ENCODE measurements at regions not wholly inside any gene's neighbourhood (a gene's known extent, or its start where the extent isn't known, plus 50 kb on each side); places are given as distances from the start of the nearest gene placed in this dataset.

DNA sequence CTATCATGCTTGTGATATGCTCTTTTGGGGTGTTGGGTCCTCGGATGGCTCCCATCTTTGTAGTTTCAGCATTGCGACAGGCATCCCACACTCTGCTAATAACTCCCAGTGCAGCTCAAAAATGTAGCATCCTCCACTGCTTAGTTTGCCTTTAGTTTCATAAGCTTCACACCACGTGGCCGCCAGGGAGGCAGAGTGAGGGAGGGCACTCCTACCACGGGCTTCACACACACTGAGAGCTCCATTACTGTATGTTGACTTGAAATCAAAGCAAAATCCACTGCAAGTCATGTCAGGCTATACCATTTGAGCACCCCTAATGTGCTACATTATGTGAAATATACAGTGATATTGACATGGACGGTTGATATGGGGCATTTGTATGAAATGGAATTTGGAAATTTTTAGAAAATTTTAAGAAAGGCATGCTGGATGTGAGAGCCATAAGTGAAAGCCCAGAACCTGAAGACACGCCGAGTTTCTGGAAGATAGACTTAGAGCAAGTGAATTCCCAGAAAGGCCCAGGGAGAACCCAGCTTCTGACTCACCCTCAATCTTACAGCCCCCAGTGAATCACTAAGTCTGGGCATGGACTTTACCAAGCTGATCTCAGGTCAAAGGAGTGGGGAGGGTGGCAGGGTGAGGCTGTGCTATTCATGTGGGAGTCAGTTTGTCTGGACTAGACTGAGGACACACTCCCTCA, 94.1 kb downstream of the HSPH1 start:
- ChIA-PET POLR2A (interaction anchor here (0.6 kb wide), 1 partner anchor 1568 kb away, joined by 3 read pairs; no protein-coding TSS in a partner anchor), CTCF (no interaction called here)
- intact Hi-C loops (cut with DNase I, micrococcal nuclease): no loop called here

DNA sequence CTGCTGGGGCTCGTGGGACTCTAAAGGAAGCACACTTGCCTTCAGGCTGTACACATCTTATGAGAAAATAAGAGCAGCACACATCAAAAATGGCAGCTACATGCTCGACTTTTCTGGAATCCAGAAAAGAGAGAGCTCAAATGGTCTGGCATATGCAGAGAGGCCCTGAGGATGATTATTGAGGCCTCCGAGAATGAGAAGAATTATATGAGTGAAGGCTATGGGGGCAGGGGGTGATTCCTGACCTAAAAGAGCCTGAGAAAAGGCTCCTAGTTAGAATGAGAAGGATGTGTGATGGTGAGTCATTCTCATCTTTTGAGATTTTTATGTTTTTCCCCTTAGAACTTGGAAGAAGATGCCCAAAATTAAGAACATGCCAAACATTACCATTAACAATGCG, 97.1 kb downstream of the HSPH1 start:
- Mint-ChIP-seq H3K9me3 (no peaks in the 10 kb centered on the region), H3K27me3 (peaks cover 6% of the 10 kb centered on the region), H3K4me1 (ENCODE audit: low read depth) (no peaks in the 10 kb centered on the region), H3K36me3 (ENCODE audit: low read depth) (no peaks in the 10 kb centered on the region), H3K4me3 (no peak overlapping the region), H3K27ac (no peak overlapping the region)
- H3K4me3 ChIP-seq (ENCODE audit: low read length): no peak overlapping the region
- POLR2A ChIA-PET: no interaction called here
- no peaks in the 10 kb centered on the region for H3K36me3 ChIP-seq (ENCODE audit: insufficient read depth, low read length)
- H3K9me3 ChIP-seq (ENCODE audit: control insufficient read depth in 1 of 2, insufficient read depth in 1 of 2, low read length in 2 of 2): no peaks in the 10 kb centered on the region
- ATAC-seq (ENCODE audit: poor library complexity) (no peak), DNase-seq (no peak)
- no peaks in the 10 kb centered on the region for H3K4me1 ChIP-seq (ENCODE audit: insufficient read depth, low read length)
- H3K27ac ChIP-seq (ENCODE audit: low read depth in 1 of 2, low read length in 2 of 2): no peak overlapping the region
- intact Hi-C loops (cut with DNase I, micrococcal nuclease): no loop called here
- no peaks in the 10 kb centered on the region for H3K27me3 ChIP-seq (ENCODE audit: control insufficient read depth in 1 of 2, insufficient read depth in 2 of 2, low read length in 2 of 2)
- CTCF ChIA-PET: interaction anchor here (1.0 kb wide), 1 partner anchor 20 kb away, joined by 3 read pairs; no protein-coding TSS in a partner anchor
- TF ChIP-seq, protein P1, sequence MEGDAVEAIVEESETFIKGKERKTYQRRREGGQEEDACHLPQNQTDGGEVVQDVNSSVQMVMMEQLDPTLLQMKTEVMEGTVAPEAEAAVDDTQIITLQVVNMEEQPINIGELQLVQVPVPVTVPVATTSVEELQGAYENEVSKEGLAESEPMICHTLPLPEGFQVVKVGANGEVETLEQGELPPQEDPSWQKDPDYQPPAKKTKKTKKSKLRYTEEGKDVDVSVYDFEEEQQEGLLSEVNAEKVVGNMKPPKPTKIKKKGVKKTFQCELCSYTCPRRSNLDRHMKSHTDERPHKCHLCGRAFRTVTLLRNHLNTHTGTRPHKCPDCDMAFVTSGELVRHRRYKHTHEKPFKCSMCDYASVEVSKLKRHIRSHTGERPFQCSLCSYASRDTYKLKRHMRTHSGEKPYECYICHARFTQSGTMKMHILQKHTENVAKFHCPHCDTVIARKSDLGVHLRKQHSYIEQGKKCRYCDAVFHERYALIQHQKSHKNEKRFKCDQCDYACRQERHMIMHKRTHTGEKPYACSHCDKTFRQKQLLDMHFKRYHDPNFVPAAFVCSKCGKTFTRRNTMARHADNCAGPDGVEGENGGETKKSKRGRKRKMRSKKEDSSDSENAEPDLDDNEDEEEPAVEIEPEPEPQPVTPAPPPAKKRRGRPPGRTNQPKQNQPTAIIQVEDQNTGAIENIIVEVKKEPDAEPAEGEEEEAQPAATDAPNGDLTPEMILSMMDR (IDR thresholded peaks at IDR 0.05): no peak

More for the DNA sequence above, 94.1 kb downstream of the HSPH1 start:
- Histone ChIP-seq H3K4me1 (ENCODE audit: insufficient read depth, low read length) (no peaks in the 10 kb centered on the region), H3K27ac (ENCODE audit: low read depth in 1 of 2, low read length in 2 of 2) (no peak overlapping the region), H3K4me3 (ENCODE audit: low read length) (no peak overlapping the region), H3K36me3 (ENCODE audit: insufficient read depth, low read length) (no peaks in the 10 kb centered on the region), H3K27me3 (ENCODE audit: control insufficient read depth in 1 of 2, insufficient read depth in 2 of 2, low read length in 2 of 2) (no peaks in the 10 kb centered on the region), H3K9me3 (ENCODE audit: control insufficient read depth in 1 of 2, insufficient read depth in 1 of 2, low read length in 2 of 2) (no peaks in the 10 kb centered on the region)
- Mint-ChIP-seq H3K27ac (no peak overlapping the region), H3K36me3 (ENCODE audit: low read depth) (no peaks in the 10 kb centered on the region), H3K4me3 (no peak overlapping the region), H3K27me3 (no peaks in the 10 kb centered on the region), H3K9me3 (no peaks in the 10 kb centered on the region), H3K4me1 (ENCODE audit: low read depth) (no peaks in the 10 kb centered on the region)
- DNase-seq (no peak), ATAC-seq (ENCODE audit: poor library complexity) (no peak)
- TF ChIP-seq, protein P1 (IDR thresholded peaks at IDR 0.05): no peak

DNA sequence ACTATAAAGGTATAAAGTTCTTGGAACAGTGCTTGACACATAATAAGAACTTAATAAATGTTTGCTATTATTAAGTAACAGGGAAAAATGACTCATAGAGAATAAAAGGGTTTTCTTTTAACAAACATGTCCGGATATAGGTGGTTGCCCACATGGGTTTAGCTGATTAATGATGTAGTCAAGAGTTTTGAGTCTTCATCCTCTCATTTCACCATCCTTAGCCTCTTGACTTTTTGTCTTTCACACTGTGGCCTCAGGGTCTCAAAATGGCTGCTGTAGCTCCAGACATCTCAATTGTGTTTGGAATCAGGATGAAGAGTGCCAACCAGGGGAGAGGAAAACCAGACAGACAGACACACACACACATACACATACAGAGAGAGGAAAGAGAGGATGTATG, 97.9 kb downstream of the HSPH1 start:
- Histone ChIP-seq H3K4me3 (ENCODE audit: low read length) (no peak overlapping the region), H3K36me3 (ENCODE audit: insufficient read depth, low read length) (no peaks in the 10 kb centered on the region), H3K9me3 (ENCODE audit: control insufficient read depth in 1 of 2, insufficient read depth in 1 of 2, low read length in 2 of 2) (no peaks in the 10 kb centered on the region), H3K27me3 (ENCODE audit: control insufficient read depth in 1 of 2, insufficient read depth in 2 of 2, low read length in 2 of 2) (no peaks in the 10 kb centered on the region), H3K4me1 (ENCODE audit: insufficient read depth, low read length) (no peaks in the 10 kb centered on the region), H3K27ac (ENCODE audit: low read depth in 1 of 2, low read length in 2 of 2) (no peak overlapping the region)
- H3K27me3 Mint-ChIP-seq: peaks cover 6% of the 10 kb centered on the region
- no peaks in the 10 kb centered on the region for H3K36me3 Mint-ChIP-seq (ENCODE audit: low read depth)
- H3K27ac Mint-ChIP-seq: no peak overlapping the region
- intact Hi-C loops (cut with DNase I, micrococcal nuclease): no loop called here
- ChIA-PET CTCF (no interaction called here), POLR2A (no interaction called here)
- no peaks in the 10 kb centered on the region for H3K9me3 Mint-ChIP-seq
- TF ChIP-seq, protein P1 (IDR thresholded peaks at IDR 0.05): no peak
- ATAC-seq (ENCODE audit: poor library complexity) (no peak), DNase-seq (no peak)
- no peaks in the 10 kb centered on the region for H3K4me1 Mint-ChIP-seq (ENCODE audit: low read depth)
- no peak overlapping the region for H3K4me3 Mint-ChIP-seq

All from CD4-positive, alpha-beta T cell (primary cell).